ENCODE measurements at regions not wholly inside any gene's neighbourhood (a gene's known extent, or its start where the extent isn't known, plus 50 kb on each side); places are given as distances from the start of the nearest gene placed in this dataset.

DNA sequence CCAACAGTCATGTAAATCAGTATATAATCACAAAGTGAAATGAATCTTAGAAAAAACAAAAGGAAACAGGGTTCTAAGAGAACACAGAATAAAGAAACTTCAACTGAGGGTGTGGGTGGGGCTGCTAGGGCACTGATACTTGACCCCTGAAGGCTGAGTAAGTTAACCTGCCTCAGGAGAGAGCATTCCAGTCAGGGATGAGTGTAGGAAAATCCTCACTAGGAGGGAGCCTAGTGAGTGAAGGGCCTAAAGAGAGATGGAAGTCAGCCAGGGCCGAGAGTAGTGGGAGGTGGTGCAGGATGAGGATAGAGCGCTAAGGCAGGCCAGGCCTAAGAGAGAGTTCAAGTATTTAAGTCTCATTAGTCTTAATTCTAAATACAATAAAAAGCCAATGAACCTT lies 342.6 kb downstream of the SATB2 start:
- no peaks in the 10 kb centered on the region for H3K9me2 ChIP-seq (ENCODE audit: low read depth, low read length)
- H3K4me2 ChIP-seq (ENCODE audit: low read length), result no peak overlapping the region
- H2AFZ ChIP-seq (ENCODE audit: low read length), result no peak overlapping the region
- peaks cover 11% of the 10 kb centered on the region for H3K4me1 ChIP-seq (ENCODE audit: insufficient read depth, low read length, severe bottlenecking)
- no peak overlapping the region for H3K4me3 ChIP-seq (ENCODE audit: low read depth, low read length, poor library complexity, severe bottlenecking)
- H3F3A ChIP-seq (ENCODE audit: insufficient read depth, low read length), result no peaks in the 10 kb centered on the region
- H4K20me1 ChIP-seq (ENCODE audit: insufficient read depth, low read length), result no peaks in the 10 kb centered on the region
- H3K27me3 ChIP-seq (ENCODE audit: insufficient read depth, low read length), result no peaks in the 10 kb centered on the region
- no peaks in the 10 kb centered on the region for H3K79me2 ChIP-seq (ENCODE audit: insufficient read depth, low read length)
- H3K27ac ChIP-seq (ENCODE audit: low read depth, low read length, poor library complexity, severe bottlenecking), result no peak overlapping the region
- H3K36me3 ChIP-seq (ENCODE audit: insufficient read depth, low read length), result no peaks in the 10 kb centered on the region
- H3K9me3 ChIP-seq (ENCODE audit: low read length), result no peaks in the 10 kb centered on the region
- no peak overlapping the region for H3K9ac ChIP-seq (ENCODE audit: low read length)
- TF ChIP-seq EZH2 (IDR thresholded peaks at IDR 0.05; ENCODE audit: borderline replicate concordance, low read length) (no peak), CTCF (IDR thresholded peaks at IDR 0.05; ENCODE audit: low read length) (no peak)

DNA sequence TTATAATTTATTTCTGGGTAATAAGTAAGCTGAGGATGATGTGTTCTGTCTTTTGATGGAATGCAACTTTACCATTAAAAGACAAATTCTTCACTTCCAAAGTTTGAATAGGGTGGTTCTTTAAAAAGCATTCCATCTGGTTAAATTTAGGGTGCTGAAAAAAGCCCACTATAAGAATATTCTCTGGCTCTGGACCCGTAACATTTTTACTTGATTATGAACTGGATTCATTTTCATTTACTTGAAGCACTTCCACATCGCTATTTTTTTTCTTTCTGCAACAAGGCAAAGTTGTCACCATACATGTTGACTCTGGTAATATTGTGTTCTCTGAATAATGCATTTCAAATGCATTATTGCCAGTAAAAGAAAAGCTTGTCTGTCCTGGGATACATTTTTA lies 344.6 kb downstream of the SATB2 start:
- no peaks in the 10 kb centered on the region for H3K4me1 ChIP-seq (ENCODE audit: insufficient read depth, low read length, severe bottlenecking)
- no peak for TF ChIP-seq EZH2 (IDR thresholded peaks at IDR 0.05; ENCODE audit: borderline replicate concordance, low read length)
- no peak for TF ChIP-seq CTCF (IDR thresholded peaks at IDR 0.05; ENCODE audit: low read length)
- H3K4me2 ChIP-seq (ENCODE audit: low read length), result no peak overlapping the region
- no peaks in the 10 kb centered on the region for H3K9me3 ChIP-seq (ENCODE audit: low read length)
- no peak overlapping the region for H2AFZ ChIP-seq (ENCODE audit: low read length)
- no peak overlapping the region for H3K4me3 ChIP-seq (ENCODE audit: low read depth, low read length, poor library complexity, severe bottlenecking)
- H3K36me3 ChIP-seq (ENCODE audit: insufficient read depth, low read length), result no peaks in the 10 kb centered on the region
- H3K79me2 ChIP-seq (ENCODE audit: insufficient read depth, low read length), result no peaks in the 10 kb centered on the region
- H3K9ac ChIP-seq (ENCODE audit: low read length), result no peak overlapping the region
- no peaks in the 10 kb centered on the region for H3F3A ChIP-seq (ENCODE audit: insufficient read depth, low read length)
- H3K27ac ChIP-seq (ENCODE audit: low read depth, low read length, poor library complexity, severe bottlenecking), result no peak overlapping the region
- no peaks in the 10 kb centered on the region for H3K27me3 ChIP-seq (ENCODE audit: insufficient read depth, low read length)
- no peaks in the 10 kb centered on the region for H3K9me2 ChIP-seq (ENCODE audit: low read depth, low read length)
- H4K20me1 ChIP-seq (ENCODE audit: insufficient read depth, low read length), result no peaks in the 10 kb centered on the region

DNA sequence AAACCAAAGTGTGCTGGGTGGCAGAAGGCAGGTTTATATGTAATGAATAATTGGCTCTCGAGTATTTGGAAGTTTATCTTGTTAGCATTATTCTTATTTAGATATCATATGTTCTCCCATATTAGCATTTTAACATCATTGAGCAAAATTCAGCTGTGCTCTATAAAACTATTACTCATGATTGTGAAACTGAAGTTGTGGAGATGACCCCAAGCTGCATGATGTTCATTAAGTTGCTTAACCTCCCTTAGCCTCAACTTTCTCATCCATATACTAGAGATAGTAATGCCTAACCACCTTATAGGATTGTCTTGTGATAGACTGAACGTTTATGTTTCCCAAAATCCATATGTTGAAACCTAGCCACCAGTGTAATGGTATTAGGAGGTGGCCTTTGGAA lies 346.3 kb downstream of the SATB2 start:
- Histone ChIP-seq H3K9me2 (ENCODE audit: low read depth, low read length) (no peaks in the 10 kb centered on the region), H3K27me3 (ENCODE audit: insufficient read depth, low read length) (no peaks in the 10 kb centered on the region), H3K4me2 (ENCODE audit: low read length) (no peak overlapping the region), H3K9ac (ENCODE audit: low read length) (no peak overlapping the region), H3K4me3 (ENCODE audit: low read depth, low read length, poor library complexity, severe bottlenecking) (no peak overlapping the region), H2AFZ (ENCODE audit: low read length) (no peak overlapping the region), H3K4me1 (ENCODE audit: insufficient read depth, low read length, severe bottlenecking) (no peaks in the 10 kb centered on the region), H4K20me1 (ENCODE audit: insufficient read depth, low read length) (no peaks in the 10 kb centered on the region), H3K27ac (ENCODE audit: low read depth, low read length, poor library complexity, severe bottlenecking) (no peak overlapping the region), H3K9me3 (ENCODE audit: low read length) (no peaks in the 10 kb centered on the region), H3K36me3 (ENCODE audit: insufficient read depth, low read length) (no peaks in the 10 kb centered on the region), H3F3A (ENCODE audit: insufficient read depth, low read length) (no peaks in the 10 kb centered on the region), H3K79me2 (ENCODE audit: insufficient read depth, low read length) (no peaks in the 10 kb centered on the region)
- TF ChIP-seq EZH2 (IDR thresholded peaks at IDR 0.05; ENCODE audit: borderline replicate concordance, low read length), result no peak
- no peak for TF ChIP-seq CTCF (IDR thresholded peaks at IDR 0.05; ENCODE audit: low read length)

Data from OCI-LY1 (cell line).